PC-3 (cell line): ENCODE measurements at regions not wholly inside any gene's neighbourhood (a gene's known extent, or its start where the extent isn't known, plus 50 kb on each side); places are given as distances from the start of the nearest gene placed in this dataset.

Source experiments
- ATAC-seq: fragments of 200-7000 bp; cut with Tn5 transposase; 2 replicates; pipeline ENCODE4 v1.9.1; 2020; ENCODE audit warnings: mild to moderate bottlenecking, moderate library complexity
- BruUV-seq: library from RNA; stranded (reverse); fragments of 400-500 nt; replicated peaks from 2 replicates; lab custom pipeline; 2021; lab: Mats Ljungman, UMichigan
- CTCF ChIA-PET: fragments of 300-600 bp; sonication (Branson Sonifier 250); formaldehyde crosslinking; loops from one replicate; lab custom pipeline; 2022; ENCODE audit warnings: antibody characterized with exemption; lab: Charles Lee
- POLR2A ChIA-PET: fragments of 300-600 bp; sonication (Branson Sonifier 250); formaldehyde crosslinking; loops from one replicate; lab custom pipeline; 2022; ENCODE audit warnings: antibody characterized with exemption; ENCODE audit not compliant: unreplicated experiment; lab: Charles Lee
- DNase-seq: peaks from one replicate; pipeline ENCODE4 v3.0.0-alpha.2; 2015
- H2AFZ ChIP-seq: fragments of 300-600 bp; sonication (generic); 2 replicates; pipeline ENCODE4 v1.6.0; 2016; ENCODE audit warnings: antibody characterized with exemption, low read length
- H3F3A ChIP-seq: fragments of 300-600 bp; sonication (generic); one replicate; pipeline ENCODE4 v1.6.0; 2017; ENCODE audit warnings: antibody characterized with exemption, low read length, control low read depth, mild to moderate bottlenecking; ENCODE audit not compliant: unreplicated experiment
- H3K27ac ChIP-seq: fragments of 300-600 bp; sonication (generic); 2 replicates; pipeline ENCODE4 v1.5.1; 2016; ENCODE audit warnings: mild to moderate bottlenecking, low read length
- H3K27me3 ChIP-seq: fragments of 300-600 bp; sonication (generic); 2 replicates; pipeline ENCODE4 v1.6.1; 2016; ENCODE audit warnings: low read length, mixed read lengths
- H3K36me3 ChIP-seq: fragments of 300-600 bp; sonication (generic); 2 replicates; pipeline ENCODE4 v1.6.1; 2016; ENCODE audit warnings: low read depth, mixed run types, low read length, mixed read lengths
- H3K4me1 ChIP-seq: fragments of 300-600 bp; sonication (generic); 2 replicates; pipeline ENCODE4 v1.5.1; 2016; ENCODE audit warnings: low read length; ENCODE audit not compliant: insufficient read depth
- H3K4me2 ChIP-seq: fragments of 300-600 bp; sonication (generic); 2 replicates; pipeline ENCODE4 v1.6.0; 2016; ENCODE audit warnings: low read length
- H3K4me3 ChIP-seq: fragments of 300-600 bp; sonication (generic); 2 replicates; pipeline ENCODE4 v1.5.1; 2016; ENCODE audit warnings: mild to moderate bottlenecking, low read length, mixed read lengths
- H3K79me2 ChIP-seq: fragments of 300-600 bp; sonication (generic); 2 replicates; pipeline ENCODE4 v1.6.1; 2017; ENCODE audit warnings: low read length, mixed read lengths
- H3K9ac ChIP-seq: fragments of 300-600 bp; sonication (generic); 2 replicates; pipeline ENCODE4 v1.6.0; 2016; ENCODE audit warnings: mild to moderate bottlenecking, low read length
- H3K9me2 ChIP-seq: fragments of 300-600 bp; sonication (generic); replicated peaks from 2 replicates; pipeline ENCODE4 v1.6.1; 2016; ENCODE audit warnings: mixed run types, low read length, mixed read lengths
- H3K9me3 ChIP-seq: fragments of 300-600 bp; sonication (generic); 2 replicates; pipeline ENCODE4 v1.6.1; 2016; ENCODE audit warnings: low read length, mixed read lengths
- H4K20me1 ChIP-seq: fragments of 300-600 bp; sonication (generic); 2 replicates; pipeline ENCODE4 v1.6.1; 2016; ENCODE audit warnings: low read length, mixed read lengths
- CTCF ChIP-seq: fragments of 300-600 bp; sonication (generic); conservative IDR thresholded peaks from 2 replicates; pipeline ENCODE4 v1.5.1; 2017; ENCODE audit warnings: antibody characterized with exemption, low read depth, mild to moderate bottlenecking, low read length
- EZH2 ChIP-seq: fragments of 300-600 bp; sonication (generic); IDR thresholded peaks from one replicate; pipeline ENCODE4 v1.6.1; 2017; ENCODE audit warnings: antibody characterized with exemption, mild to moderate bottlenecking, low read length; ENCODE audit not compliant: unreplicated experiment
- EZH2phosphoT487 ChIP-seq: fragments of 300-600 bp; sonication (generic); IDR thresholded peaks from 2 replicates; pipeline ENCODE4 v1.6.1; 2018; ENCODE audit warnings: mild to moderate bottlenecking, antibody characterized with exemption, low read length, borderline replicate concordance
- intact Hi-C: fragments of 100-400 bp; cut with micrococcal nuclease; formaldehyde crosslinking; loops from 2 replicates; pipeline ENCODE4 v1.9.0; 2023

GRCh38 chr1:4272568-4272967 lies 372.5 kb upstream of the C1orf174 start:
- intact Hi-C loops = no loop called here
- ATAC-seq = no peak
- H2AFZ ChIP-seq = no peak overlapping the region
- no peak for TF ChIP-seq EZH2phosphoT487
- TF ChIP-seq EZH2 = no peak
- no peak for TF ChIP-seq CTCF
- no peaks in the 10 kb centered on the region for H3K79me2 ChIP-seq
- no TSS peak for BruUV-seq
- no peaks in the 10 kb centered on the region for H3K4me1 ChIP-seq
- no peak overlapping the region for H3K4me3 ChIP-seq
- 0 out of 2 replicates have a peak, but pooled peaks cover 10% of the 10 kb centered on the region for H3K9me3 ChIP-seq
- no peak overlapping the region for H3K27ac ChIP-seq
- no peak overlapping the region for H3K4me2 ChIP-seq
- POLR2A ChIA-PET = no interaction called here
- H3F3A ChIP-seq = no peaks in the 10 kb centered on the region
- H3K9me2 ChIP-seq = no peaks in the 10 kb centered on the region
- no peak for DNase-seq
- H4K20me1 ChIP-seq = no peaks in the 10 kb centered on the region
- H3K9ac ChIP-seq = no peak overlapping the region
- CTCF ChIA-PET = no interaction called here
- no peaks in the 10 kb centered on the region for H3K36me3 ChIP-seq
- H3K27me3 ChIP-seq = peaks cover 60% of the 10 kb centered on the region

- intact Hi-C loops = no loop called here
- TF ChIP-seq CTCF (no peak), EZH2 (no peak), EZH2phosphoT487 (no peak)
- Histone ChIP-seq H3K9ac (no peak overlapping the region), H3K4me1 (no peaks in the 10 kb centered on the region), H3F3A (no peaks in the 10 kb centered on the region), H2AFZ (no peak overlapping the region), H3K36me3 (no peaks in the 10 kb centered on the region), H3K79me2 (no peaks in the 10 kb centered on the region), H3K27me3 (peaks cover 60% of the 10 kb centered on the region), H3K4me2 (no peak overlapping the region), H4K20me1 (no peaks in the 10 kb centered on the region), H3K27ac (no peak overlapping the region), H3K9me2 (no peaks in the 10 kb centered on the region), H3K4me3 (no peak overlapping the region), H3K9me3 (0 out of 2 replicates have a peak, but pooled peaks cover 16% of the 10 kb centered on the region)
- no peak for ATAC-seq
- no peak for DNase-seq
- POLR2A ChIA-PET = no interaction called here
- CTCF ChIA-PET = no interaction called here
- no TSS peak for BruUV-seq
Observed at GRCh38 chr1:4273243-4273642, 373.2 kb upstream of the C1orf174 start.

GRCh38 chr1:4273747-4274146 lies 373.7 kb upstream of the C1orf174 start:
- H4K20me1 ChIP-seq = no peaks in the 10 kb centered on the region
- H3K4me1 ChIP-seq = no peaks in the 10 kb centered on the region
- no peaks in the 10 kb centered on the region for H3K9me2 ChIP-seq
- H3F3A ChIP-seq = no peaks in the 10 kb centered on the region
- ATAC-seq = no peak
- no peak for DNase-seq
- no peak overlapping the region for H3K9ac ChIP-seq
- intact Hi-C loops = no loop called here
- H3K9me3 ChIP-seq = 0 out of 2 replicates have a peak, but pooled peaks cover 16% of the 10 kb centered on the region
- no peak for TF ChIP-seq CTCF
- TF ChIP-seq EZH2phosphoT487 = no peak
- TF ChIP-seq EZH2 = no peak
- H3K27ac ChIP-seq = no peak overlapping the region
- H2AFZ ChIP-seq = no peak overlapping the region
- CTCF ChIA-PET = no interaction called here
- H3K4me3 ChIP-seq = no peak overlapping the region
- peaks cover 55% of the 10 kb centered on the region for H3K27me3 ChIP-seq
- POLR2A ChIA-PET = no interaction called here
- BruUV-seq = no TSS peak
- H3K79me2 ChIP-seq = no peaks in the 10 kb centered on the region
- no peaks in the 10 kb centered on the region for H3K36me3 ChIP-seq
- H3K4me2 ChIP-seq = no peak overlapping the region
